HG03064 (cell line): ENCODE measurements at regions not wholly inside any gene's neighbourhood (a gene's known extent, or its start where the extent isn't known, plus 50 kb on each side); places are given as distances from the start of the nearest gene placed in this dataset.
A peak's percentile ranks its signal among the peaks of the same experiment; 100 is the strongest.
"Not testable (repeated sequence)": the region's sequence is repeated elsewhere in the genome, so short reads cannot be mapped to it uniquely, and the experiment has no call there.

Experiments used
- ATAC-seq: cut with Tn5 transposase; IDR thresholded peaks from one replicate; pipeline ENCODE4 v1.9.1; 2021; ENCODE audit warnings: low read depth; ENCODE audit not compliant: unreplicated experiment

GRCh38 chr12:89075880-89076540 is 276.3 kb downstream of the DUSP6 start:
- no peak for ATAC-seq

- no peak for ATAC-seq
These were observed 278.6 kb downstream of the DUSP6 start for GRCh38 chr12:89073659-89074058.

- no peak for ATAC-seq
These were observed 279.3 kb downstream of the DUSP6 start for GRCh38 chr12:89073027-89073398.

GRCh38 chr12:89072294-89073026 is 279.8 kb downstream of the DUSP6 start:
- ATAC-seq = no peak

GRCh38 chr12:89070603-89071002 is 281.7 kb downstream of the DUSP6 start:
- ATAC-seq = no peak

GRCh38 chr12:89069431-89069830 is 282.9 kb downstream of the DUSP6 start:
- no peak for ATAC-seq

GRCh38 chr12:89067421-89068187 is 284.7 kb downstream of the DUSP6 start:
- ATAC-seq = no peak

- ATAC-seq = no peak
These were observed 287.5 kb downstream of the DUSP6 start for GRCh38 chr12:89064780-89065179.

- ATAC-seq = no peak
These were observed 288.1 kb downstream of the DUSP6 start for GRCh38 chr12:89064151-89064550.

GRCh38 chr12:89062996-89063395 is 289.3 kb downstream of the DUSP6 start:
- no peak for ATAC-seq

- ATAC-seq = no peak
These were observed 292.4 kb downstream of the DUSP6 start for GRCh38 chr12:89059721-89060541.

GRCh38 chr12:89059056-89059455 is 293.2 kb downstream of the DUSP6 start:
- ATAC-seq = no peak

- no peak for ATAC-seq
These were observed 293.9 kb downstream of the DUSP6 start for GRCh38 chr12:89058402-89058801.

GRCh38 chr12:89053817-89054216 is 298.5 kb downstream of the DUSP6 start:
- not testable (repeated sequence) for ATAC-seq

GRCh38 chr12:89051065-89051677 is 301.1 kb downstream of the DUSP6 start:
- no peak for ATAC-seq

- ATAC-seq = no peak
These were observed 304.4 kb downstream of the DUSP6 start for GRCh38 chr12:89047856-89048418.

GRCh38 chr12:89041078-89041477 is 311.2 kb downstream of the DUSP6 start:
- ATAC-seq = no peak

GRCh38 chr12:89040146-89040964 is 311.9 kb downstream of the DUSP6 start:
- peak; percentile 99 for ATAC-seq
